Neural crest cell (in vitro differentiated cells): ENCODE measurements at regions not wholly inside any gene's neighbourhood (a gene's known extent, or its start where the extent isn't known, plus 50 kb on each side); places are given as distances from the start of the nearest gene placed in this dataset.

Experiments
- DNase-seq: peaks from one replicate; pipeline ENCODE4 v3.0.0; 2021; ENCODE audit warnings: low read depth, mixed read lengths, low spot score
- H3K27ac Mint-ChIP-seq: one replicate; pipeline ENCODE4 v1.8.0; 2021; ENCODE audit warnings: mild to moderate bottlenecking, mixed read lengths; ENCODE audit not compliant: unreplicated experiment
- H3K27me3 Mint-ChIP-seq: 2 replicates; pipeline ENCODE4 v1.8.0; 2021; ENCODE audit warnings: low read depth, mild to moderate bottlenecking, mixed read lengths
- H3K36me3 Mint-ChIP-seq: 2 replicates; pipeline ENCODE4 v1.8.0; 2021; ENCODE audit warnings: low read depth, mild to moderate bottlenecking, mixed read lengths
- H3K4me1 Mint-ChIP-seq: 2 replicates; pipeline ENCODE4 v1.8.0; 2021; ENCODE audit warnings: mixed read lengths
- H3K4me3 Mint-ChIP-seq: one replicate; pipeline ENCODE4 v1.8.0; 2021; ENCODE audit warnings: mild to moderate bottlenecking, mixed read lengths
- H3K9me3 Mint-ChIP-seq: 2 replicates; pipeline ENCODE4 v1.8.0; 2021; ENCODE audit warnings: mixed read lengths
- CTCF ChIP-seq: fragments of 200-600 bp; sonication (generic); conservative IDR thresholded peaks from 2 replicates; pipeline ENCODE4 v1.5.0; 2021; ENCODE audit warnings: antibody characterized with exemption, mild to moderate bottlenecking

GRCh38 chr5:53236683-53237082 is 127.1 kb upstream of the MOCS2 start:
- Mint-ChIP-seq H3K4me1 (no peaks in the 10 kb centered on the region), H3K4me3 (no peak overlapping the region), H3K27ac (no peak overlapping the region), H3K9me3 (no peaks in the 10 kb centered on the region), H3K27me3 (no peaks in the 10 kb centered on the region), H3K36me3 (no peaks in the 10 kb centered on the region)
- TF ChIP-seq CTCF: no peak
- DNase-seq: no peak

- H3K4me1 Mint-ChIP-seq: no peaks in the 10 kb centered on the region
- no peak overlapping the region for H3K4me3 Mint-ChIP-seq
- no peak for TF ChIP-seq CTCF
- no peak for DNase-seq
- no peaks in the 10 kb centered on the region for H3K36me3 Mint-ChIP-seq
- no peaks in the 10 kb centered on the region for H3K27me3 Mint-ChIP-seq
- no peaks in the 10 kb centered on the region for H3K9me3 Mint-ChIP-seq
- no peak overlapping the region for H3K27ac Mint-ChIP-seq
Measured at GRCh38 chr5:53237876-53238275, 128.3 kb upstream of the MOCS2 start.

GRCh38 chr5:53239301-53239990 is 129.9 kb upstream of the MOCS2 start:
- Mint-ChIP-seq H3K27me3 (no peaks in the 10 kb centered on the region), H3K27ac (no peak overlapping the region), H3K36me3 (no peaks in the 10 kb centered on the region), H3K4me3 (no peak overlapping the region), H3K4me1 (no peaks in the 10 kb centered on the region), H3K9me3 (no peaks in the 10 kb centered on the region)
- no peak for DNase-seq
- TF ChIP-seq CTCF: no peak

- no peaks in the 10 kb centered on the region for H3K27me3 Mint-ChIP-seq
- no peaks in the 10 kb centered on the region for H3K4me1 Mint-ChIP-seq
Measured at GRCh38 chr5:53240661-53241060, 131.1 kb upstream of the MOCS2 start.

GRCh38 chr5:53241572-53241971 is 132.0 kb upstream of the MOCS2 start:
- DNase-seq: no peak
- no peaks in the 10 kb centered on the region for H3K9me3 Mint-ChIP-seq
- no peaks in the 10 kb centered on the region for H3K36me3 Mint-ChIP-seq
- H3K4me3 Mint-ChIP-seq: no peak overlapping the region
- no peaks in the 10 kb centered on the region for H3K4me1 Mint-ChIP-seq
- H3K27me3 Mint-ChIP-seq: no peaks in the 10 kb centered on the region
- no peak overlapping the region for H3K27ac Mint-ChIP-seq
- TF ChIP-seq CTCF: no peak

More at GRCh38 chr5:53240661-53241060, 131.1 kb upstream of the MOCS2 start:
- no peak overlapping the region for H3K27ac Mint-ChIP-seq
- DNase-seq: no peak
- TF ChIP-seq CTCF: no peak
- no peaks in the 10 kb centered on the region for H3K9me3 Mint-ChIP-seq
- no peak overlapping the region for H3K4me3 Mint-ChIP-seq
- H3K36me3 Mint-ChIP-seq: no peaks in the 10 kb centered on the region
